Left ventricle myocardium inferior (tissue), 1 donor: ENCODE measurements at regions not wholly inside any gene's neighbourhood (a gene's known extent, or its start where the extent isn't known, plus 50 kb on each side); places are given as distances from the start of the nearest gene placed in this dataset.

Source experiments
- DNase-seq: peaks from one replicate; pipeline ENCODE4 v3.0.0-alpha.2; 2020
- H3K27ac ChIP-seq: fragments of 200-600 bp; replicated peaks from 2 replicates; pipeline ENCODE4 v1.8.0; 2021
- H3K27me3 ChIP-seq: fragments of 200-600 bp; 2 replicates; pipeline ENCODE4 v1.8.0; 2021; ENCODE audit warnings: low read depth
- H3K36me3 ChIP-seq: fragments of 200-600 bp; 2 replicates; pipeline ENCODE4 v1.8.0; 2021
- H3K4me1 ChIP-seq: fragments of 200-600 bp; 2 replicates; pipeline ENCODE4 v1.8.0; 2021
- H3K4me3 ChIP-seq: fragments of 200-600 bp; 2 replicates; pipeline ENCODE4 v1.8.0; 2021; ENCODE audit warnings: mild to moderate bottlenecking, moderate library complexity
- H3K9me3 ChIP-seq: fragments of 200-600 bp; replicated peaks from 2 replicates; pipeline ENCODE4 v1.8.0; 2021
- CTCF ChIP-seq: fragments of 200-600 bp; IDR thresholded peaks from 2 replicates; pipeline ENCODE4 v1.8.0; 2021; ENCODE audit warnings: antibody characterized with exemption, mild to moderate bottlenecking, borderline replicate concordance
- intact Hi-C: fragments of 100-400 bp; cut with micrococcal nuclease; formaldehyde crosslinking; loops from one replicate; pipeline ENCODE4 v1.11.0; 2022
- donor health status: DM: no; HTN: yes; CAD: no; lungs with severe emphysema.

GRCh38 chr19:29263305-29264135 lies 50.6 kb upstream of the UQCRFS1 start:
- Histone ChIP-seq H3K9me3 (no peaks in the 10 kb centered on the region), H3K4me1 (no peaks in the 10 kb centered on the region), H3K27me3 (peaks cover 48% of the 10 kb centered on the region), H3K27ac (no peak overlapping the region), H3K36me3 (no peaks in the 10 kb centered on the region), H3K4me3 (no peak overlapping the region)
- intact Hi-C loops, result no loop called here
- DNase-seq, result peak; percentile 32
- TF ChIP-seq CTCF, result peak; percentile 79

DNA sequence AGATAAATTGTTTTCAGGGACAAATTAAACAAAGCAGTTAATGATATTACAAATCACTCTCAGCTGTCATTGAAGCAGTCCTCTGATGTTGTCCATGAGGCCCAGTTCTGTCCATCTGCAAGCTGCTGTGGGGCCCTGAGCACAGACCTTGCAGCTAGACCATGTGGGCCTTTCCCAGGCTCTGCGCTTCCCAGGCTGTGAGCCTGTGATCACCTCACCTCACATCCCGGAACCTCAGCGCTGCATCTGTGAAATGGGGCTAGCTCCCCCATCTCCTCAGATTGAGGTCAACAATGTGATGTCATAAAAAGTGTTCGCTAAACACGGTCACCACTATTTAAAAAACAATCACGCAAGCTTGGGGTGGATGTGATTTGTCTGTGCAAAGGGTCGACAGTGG lies 51.9 kb upstream of the UQCRFS1 start:
- no peak overlapping the region for H3K27ac ChIP-seq
- TF ChIP-seq CTCF, result no peak
- H3K4me3 ChIP-seq, result no peak overlapping the region
- H3K27me3 ChIP-seq, result peaks cover 62% of the 10 kb centered on the region
- no peaks in the 10 kb centered on the region for H3K36me3 ChIP-seq
- intact Hi-C loops, result no loop called here
- no peak for DNase-seq
- no peaks in the 10 kb centered on the region for H3K9me3 ChIP-seq
- H3K4me1 ChIP-seq, result no peaks in the 10 kb centered on the region

DNA sequence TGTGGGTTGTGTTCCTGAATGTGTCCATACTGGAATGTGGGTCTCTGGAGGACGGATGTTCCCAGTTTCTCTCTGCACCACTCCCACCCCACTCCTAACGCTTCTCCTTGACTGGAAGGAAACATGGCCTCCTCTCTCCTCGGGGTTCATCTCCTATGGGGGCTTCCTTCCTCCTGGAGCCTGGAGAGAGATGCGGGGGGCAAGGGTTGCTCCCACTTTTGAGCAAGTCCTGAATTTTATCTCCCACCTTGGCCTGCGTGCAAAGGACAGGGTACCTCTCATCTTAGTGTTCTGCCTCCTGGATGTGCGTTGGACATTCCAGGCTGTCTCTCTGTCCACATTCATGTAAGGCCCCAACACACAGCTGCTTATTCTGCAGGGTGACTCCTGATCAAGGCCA lies 52.5 kb upstream of the UQCRFS1 start:
- no peaks in the 10 kb centered on the region for H3K4me1 ChIP-seq
- DNase-seq, result no peak
- H3K9me3 ChIP-seq, result no peaks in the 10 kb centered on the region
- no peak overlapping the region for H3K4me3 ChIP-seq
- no peak for TF ChIP-seq CTCF
- intact Hi-C loops, result no loop called here
- no peak overlapping the region for H3K27ac ChIP-seq
- H3K27me3 ChIP-seq, result peaks cover 67% of the 10 kb centered on the region
- H3K36me3 ChIP-seq, result no peaks in the 10 kb centered on the region

DNA sequence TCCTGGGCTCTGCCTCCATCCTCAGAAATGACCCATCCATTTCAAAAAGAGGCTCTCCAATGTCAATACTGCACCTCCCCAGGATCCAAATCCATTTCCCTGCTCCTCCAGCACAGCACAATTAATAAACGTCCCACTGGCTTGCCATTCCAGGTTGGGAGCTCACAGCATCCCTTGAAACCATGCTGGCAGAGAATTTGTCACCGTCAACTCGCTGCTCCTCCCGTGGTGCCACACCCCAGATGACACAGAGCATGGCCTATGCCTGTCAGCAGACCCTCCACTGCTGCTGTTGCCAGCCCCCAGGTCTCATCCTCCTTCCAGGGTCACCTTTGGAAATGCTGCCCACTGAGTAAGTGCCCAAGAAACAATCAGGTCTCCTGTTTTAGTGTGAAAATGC lies 53.0 kb upstream of the UQCRFS1 start:
- intact Hi-C loops, result no loop called here
- no peak for TF ChIP-seq CTCF
- no peaks in the 10 kb centered on the region for H3K4me1 ChIP-seq
- no peak overlapping the region for H3K27ac ChIP-seq
- H3K4me3 ChIP-seq, result no peak overlapping the region
- H3K9me3 ChIP-seq, result peaks cover 3% of the 10 kb centered on the region
- no peaks in the 10 kb centered on the region for H3K36me3 ChIP-seq
- peaks cover 73% of the 10 kb centered on the region for H3K27me3 ChIP-seq
- DNase-seq, result no peak

- Histone ChIP-seq H3K9me3 (peaks cover 8% of the 10 kb centered on the region), H3K27ac (no peak overlapping the region), H3K36me3 (no peaks in the 10 kb centered on the region), H3K27me3 (peaks cover 79% of the 10 kb centered on the region), H3K4me1 (no peaks in the 10 kb centered on the region), H3K4me3 (no peak overlapping the region)
- no peak for TF ChIP-seq CTCF
- intact Hi-C loops, result no loop called here
- DNase-seq, result no peak
These were observed 53.7 kb upstream of the UQCRFS1 start for GRCh38 chr19:29266603-29267002.
